ENCODE measurements at regions not wholly inside any gene's neighbourhood (a gene's known extent, or its start where the extent isn't known, plus 50 kb on each side); places are given as distances from the start of the nearest gene placed in this dataset.
A peak's percentile ranks its signal among the peaks of the same experiment; 100 is the strongest.

DNA sequence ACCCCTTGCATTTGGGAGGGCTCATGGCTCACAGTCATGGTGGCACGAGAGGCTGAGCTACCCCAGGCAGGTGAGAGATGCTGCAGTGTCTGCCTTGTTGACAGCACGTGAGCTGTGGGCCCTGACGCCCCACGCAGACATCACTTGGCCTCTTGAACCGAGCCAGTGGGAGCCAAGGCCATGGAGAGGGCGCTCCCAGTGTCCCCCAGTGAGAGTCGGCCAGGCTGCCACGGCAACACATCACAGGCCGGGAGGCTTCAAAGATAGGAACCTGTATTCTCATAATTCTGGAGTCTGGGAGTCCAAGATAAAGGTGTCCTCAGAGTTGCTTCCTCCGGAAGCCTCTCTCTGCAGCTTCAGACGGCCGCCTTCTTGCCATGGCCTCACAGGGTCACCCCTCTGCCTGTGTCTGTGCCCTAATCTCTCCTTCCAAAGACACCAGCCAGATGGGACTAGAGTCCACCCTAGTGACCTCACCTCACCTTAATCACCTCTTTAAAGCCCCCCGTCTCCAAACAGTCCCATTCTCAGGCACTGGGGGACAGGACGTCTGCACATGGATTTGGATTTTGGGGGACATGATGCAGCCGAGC, 119.6 kb downstream of the KLF6 start:
- H3F3A ChIP-seq (ENCODE audit: low read depth) = no peaks in the 10 kb centered on the region
- no peak overlapping the region for H3K9ac ChIP-seq
- Mint-ChIP-seq H3K9me3 (peaks cover 1% of the 10 kb centered on the region), H3K27ac (no peak overlapping the region), H3K27me3 (ENCODE audit: insufficient read depth, low read depth) (no peaks in the 10 kb centered on the region), H3K4me3 (no peak overlapping the region), H3K4me1 (peaks cover 14% of the 10 kb centered on the region), H3K36me3 (no peaks in the 10 kb centered on the region)
- no peaks in the 10 kb centered on the region for H3K36me3 ChIP-seq
- no peak overlapping the region for H2AFZ ChIP-seq (replicated peaks)
- no peaks in the 10 kb centered on the region for H3K9me3 ChIP-seq (ENCODE audit: low read depth)
- H3K4me3 ChIP-seq = no peak overlapping the region
- TF ChIP-seq, protein P1, sequence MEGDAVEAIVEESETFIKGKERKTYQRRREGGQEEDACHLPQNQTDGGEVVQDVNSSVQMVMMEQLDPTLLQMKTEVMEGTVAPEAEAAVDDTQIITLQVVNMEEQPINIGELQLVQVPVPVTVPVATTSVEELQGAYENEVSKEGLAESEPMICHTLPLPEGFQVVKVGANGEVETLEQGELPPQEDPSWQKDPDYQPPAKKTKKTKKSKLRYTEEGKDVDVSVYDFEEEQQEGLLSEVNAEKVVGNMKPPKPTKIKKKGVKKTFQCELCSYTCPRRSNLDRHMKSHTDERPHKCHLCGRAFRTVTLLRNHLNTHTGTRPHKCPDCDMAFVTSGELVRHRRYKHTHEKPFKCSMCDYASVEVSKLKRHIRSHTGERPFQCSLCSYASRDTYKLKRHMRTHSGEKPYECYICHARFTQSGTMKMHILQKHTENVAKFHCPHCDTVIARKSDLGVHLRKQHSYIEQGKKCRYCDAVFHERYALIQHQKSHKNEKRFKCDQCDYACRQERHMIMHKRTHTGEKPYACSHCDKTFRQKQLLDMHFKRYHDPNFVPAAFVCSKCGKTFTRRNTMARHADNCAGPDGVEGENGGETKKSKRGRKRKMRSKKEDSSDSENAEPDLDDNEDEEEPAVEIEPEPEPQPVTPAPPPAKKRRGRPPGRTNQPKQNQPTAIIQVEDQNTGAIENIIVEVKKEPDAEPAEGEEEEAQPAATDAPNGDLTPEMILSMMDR (IDR thresholded peaks at IDR 0.05) = no peak
- TF ChIP-seq EZH2phosphoT487 (IDR thresholded peaks at IDR 0.05) (no peak), EZH2 (IDR thresholded peaks at IDR 0.05) (no peak)
- H3K27ac ChIP-seq = no peak overlapping the region
- DNase-seq (ENCODE audit: low spot score) = no peak
- H3K4me1 ChIP-seq = no peaks in the 10 kb centered on the region
- H3K27me3 ChIP-seq = no peaks in the 10 kb centered on the region
- H4K20me1 ChIP-seq (ENCODE audit: low read depth) = no peaks in the 10 kb centered on the region
- H3K79me2 ChIP-seq (ENCODE audit: low read depth) = no peaks in the 10 kb centered on the region
- H3K4me2 ChIP-seq = no peak overlapping the region

DNA sequence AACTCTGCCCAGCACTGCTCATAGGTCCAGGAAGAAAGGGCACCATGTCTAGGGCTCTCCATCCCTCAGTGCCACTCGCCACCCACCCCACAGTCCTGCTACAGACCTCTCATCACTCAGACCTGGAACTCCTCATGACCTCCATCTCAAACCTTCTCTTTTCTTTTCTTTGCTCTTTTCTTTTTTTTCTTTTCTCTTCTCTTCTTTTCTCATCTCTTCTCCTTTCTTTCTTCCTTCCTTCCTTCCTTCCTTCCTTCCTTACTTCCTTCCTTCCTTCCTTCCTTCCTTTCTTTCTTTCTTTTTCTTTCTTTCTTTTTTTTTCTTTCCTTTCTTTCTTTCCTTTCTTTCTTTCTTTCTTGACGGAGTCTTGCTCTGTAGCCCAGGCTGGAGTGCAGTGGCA, 122.2 kb downstream of the KLF6 start:
- Mint-ChIP-seq H3K27me3 (ENCODE audit: insufficient read depth, low read depth) (no peaks in the 10 kb centered on the region), H3K4me1 (peaks cover 5% of the 10 kb centered on the region)
- H3K27ac ChIP-seq = no peak overlapping the region

DNA sequence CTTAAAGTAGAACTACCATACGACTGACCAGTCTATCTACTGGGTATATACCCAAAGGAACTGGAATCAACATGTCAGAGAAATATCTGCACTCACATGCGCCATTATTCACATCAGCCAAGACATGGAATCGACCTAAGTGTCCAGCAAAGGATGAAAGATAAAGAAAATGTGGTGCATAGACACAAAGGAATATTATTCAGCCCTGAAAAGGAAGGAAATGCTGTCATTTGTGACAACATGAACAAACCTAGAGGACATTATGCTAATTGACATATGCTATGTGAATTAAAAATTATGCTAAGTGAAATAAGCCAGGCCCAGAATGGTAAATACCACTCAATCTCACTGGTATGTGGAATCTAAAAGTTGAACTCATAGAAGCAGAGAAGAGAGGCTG, 123.7 kb downstream of the KLF6 start:
- H3K9ac ChIP-seq = no peak overlapping the region
- Mint-ChIP-seq H3K36me3 (no peaks in the 10 kb centered on the region), H3K4me1 (peaks cover 12% of the 10 kb centered on the region), H3K4me3 (peak overlapping the region; percentile 8), H3K27me3 (ENCODE audit: insufficient read depth, low read depth) (no peaks in the 10 kb centered on the region), H3K27ac (no peak overlapping the region), H3K9me3 (peaks cover 5% of the 10 kb centered on the region)
- H4K20me1 ChIP-seq (ENCODE audit: low read depth) = no peaks in the 10 kb centered on the region
- H2AFZ ChIP-seq (replicated peaks) = no peak overlapping the region
- H3K36me3 ChIP-seq = no peaks in the 10 kb centered on the region
- peaks cover 4% of the 10 kb centered on the region for H3F3A ChIP-seq (ENCODE audit: low read depth)
- H3K27ac ChIP-seq = no peak overlapping the region
- H3K4me1 ChIP-seq = peaks cover 23% of the 10 kb centered on the region
- H3K79me2 ChIP-seq (ENCODE audit: low read depth) = no peaks in the 10 kb centered on the region
- H3K9me3 ChIP-seq (ENCODE audit: low read depth) = no peaks in the 10 kb centered on the region
- H3K27me3 ChIP-seq = no peaks in the 10 kb centered on the region
- H3K4me3 ChIP-seq = no peak overlapping the region
- no peak for DNase-seq (ENCODE audit: low spot score)
- no peak overlapping the region for H3K4me2 ChIP-seq
- TF ChIP-seq, protein P1 (IDR thresholded peaks at IDR 0.05) = no peak
- TF ChIP-seq EZH2 (IDR thresholded peaks at IDR 0.05) = no peak
- no peak for TF ChIP-seq EZH2phosphoT487 (IDR thresholded peaks at IDR 0.05)

More for the DNA sequence above, 122.2 kb downstream of the KLF6 start:
- peaks cover 5% of the 10 kb centered on the region for H3K9me3 Mint-ChIP-seq
- no peaks in the 10 kb centered on the region for H3K36me3 ChIP-seq
- no peaks in the 10 kb centered on the region for H3K79me2 ChIP-seq (ENCODE audit: low read depth)
- peaks cover 17% of the 10 kb centered on the region for H3K4me1 ChIP-seq
- no peaks in the 10 kb centered on the region for H3K9me3 ChIP-seq (ENCODE audit: low read depth)
- TF ChIP-seq, protein P1 (IDR thresholded peaks at IDR 0.05) = no peak
- TF ChIP-seq EZH2 (IDR thresholded peaks at IDR 0.05) (no peak), EZH2phosphoT487 (IDR thresholded peaks at IDR 0.05) (no peak)
- H3K27me3 ChIP-seq = no peaks in the 10 kb centered on the region
- H3F3A ChIP-seq (ENCODE audit: low read depth) = peaks cover 4% of the 10 kb centered on the region
- no peak for DNase-seq (ENCODE audit: low spot score)
- no peak overlapping the region for H2AFZ ChIP-seq (replicated peaks)
- H3K36me3 Mint-ChIP-seq = no peaks in the 10 kb centered on the region
- H3K4me2 ChIP-seq = no peak overlapping the region
- no peak overlapping the region for H3K4me3 Mint-ChIP-seq
- no peaks in the 10 kb centered on the region for H4K20me1 ChIP-seq (ENCODE audit: low read depth)
- H3K27ac Mint-ChIP-seq = no peak overlapping the region
- H3K4me3 ChIP-seq = no peak overlapping the region
- H3K9ac ChIP-seq = no peak overlapping the region

All from neural progenitor cell (in vitro differentiated cells).